ENCODE measurements at regions not wholly inside any gene's neighbourhood (a gene's known extent, or its start where the extent isn't known, plus 50 kb on each side); places are given as distances from the start of the nearest gene placed in this dataset.

DNA sequence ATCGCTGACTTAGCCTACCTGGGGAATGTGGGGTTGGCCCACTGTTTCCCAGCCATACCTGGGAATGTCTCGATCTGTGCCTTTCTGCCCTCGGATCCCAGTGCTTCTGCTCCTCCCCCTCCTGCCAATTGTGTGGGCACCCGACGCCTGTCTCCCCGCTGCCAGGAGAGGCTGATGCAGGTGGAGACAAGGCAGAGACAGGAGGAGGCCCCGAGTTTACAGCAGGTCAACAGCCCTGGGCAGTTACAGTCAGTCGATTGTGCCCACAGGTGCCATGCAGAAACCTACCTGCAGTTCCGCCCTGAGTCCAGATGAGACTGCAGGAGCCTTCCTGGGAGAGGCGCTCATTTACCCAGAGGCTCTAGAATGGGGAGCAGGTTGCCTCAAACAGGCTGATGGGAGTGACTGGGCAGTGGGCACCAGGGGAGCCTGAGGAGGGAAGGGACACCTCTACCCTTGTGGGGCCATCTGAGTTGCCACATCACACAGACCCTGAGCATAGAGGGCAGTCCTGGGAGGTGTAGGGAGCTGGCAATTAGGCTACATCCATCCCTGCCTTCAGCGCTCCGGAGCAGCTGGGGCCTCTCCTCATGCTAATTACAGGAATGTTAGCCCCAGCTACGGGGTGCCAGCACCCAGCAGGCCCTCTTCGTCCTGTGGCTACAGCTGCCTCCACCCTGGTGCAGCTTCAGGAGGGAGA, 300.1 kb downstream of the NDUFA10 start:
- no peak overlapping the region for H3K27ac ChIP-seq
- no peak overlapping the region for H3K4me3 ChIP-seq
- no peaks in the 10 kb centered on the region for H3K36me3 ChIP-seq
- no peaks in the 10 kb centered on the region for H3K9me3 ChIP-seq (replicated peaks in 1 of 11)
- H3K4me1 ChIP-seq = no peaks in the 10 kb centered on the region
- no peaks in the 10 kb centered on the region for H4K20me1 ChIP-seq
- TF ChIP-seq Cebpa-rat (IDR thresholded peaks at IDR 0.05) = no peak
- no peak overlapping the region for H3K9ac ChIP-seq
- no peaks in the 10 kb centered on the region for H3K27me3 ChIP-seq
- no peak overlapping the region for H3K4me2 ChIP-seq

DNA sequence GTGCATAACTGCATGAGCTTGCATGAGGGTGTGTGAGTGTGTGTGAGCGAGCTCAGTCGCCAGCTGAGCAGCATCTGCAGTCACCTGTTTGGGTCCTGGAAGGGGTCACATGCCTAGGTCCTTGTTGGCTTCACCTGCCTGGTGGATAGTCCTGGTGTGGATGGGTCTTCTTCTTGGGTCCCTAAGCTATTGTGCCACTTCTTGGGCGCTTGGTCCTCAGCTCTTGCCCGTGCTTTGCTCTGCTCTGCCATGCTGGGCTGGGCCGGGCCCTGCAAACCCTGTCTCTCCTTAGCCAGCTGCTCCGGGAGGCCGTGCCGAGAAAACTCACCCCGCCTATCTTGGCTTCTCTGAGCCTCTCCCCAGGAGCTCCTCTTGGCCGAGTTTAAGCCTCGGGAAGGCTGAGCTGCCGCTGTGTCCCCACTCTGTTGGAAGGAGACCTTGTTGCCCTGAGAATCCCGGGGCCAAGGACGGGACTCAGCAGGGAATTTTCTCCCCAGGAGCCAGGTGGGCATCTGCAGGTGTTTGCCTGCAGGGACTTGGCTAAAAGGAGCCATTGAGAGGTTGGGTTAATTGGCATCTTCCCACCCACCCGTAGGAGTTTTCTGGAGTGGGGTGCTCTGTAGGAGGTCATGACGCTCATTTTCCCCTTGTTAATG, 300.8 kb downstream of the NDUFA10 start:
- Histone ChIP-seq H4K20me1 (no peaks in the 10 kb centered on the region), H3K36me3 (no peaks in the 10 kb centered on the region), H3K9ac (no peak overlapping the region), H3K27ac (no peak overlapping the region), H3K9me3 (replicated peaks in 1 of 11) (no peaks in the 10 kb centered on the region), H3K4me1 (no peaks in the 10 kb centered on the region), H3K4me2 (no peak overlapping the region), H3K27me3 (no peaks in the 10 kb centered on the region), H3K4me3 (no peak overlapping the region)
- no peak for TF ChIP-seq Cebpa-rat (IDR thresholded peaks at IDR 0.05)

DNA sequence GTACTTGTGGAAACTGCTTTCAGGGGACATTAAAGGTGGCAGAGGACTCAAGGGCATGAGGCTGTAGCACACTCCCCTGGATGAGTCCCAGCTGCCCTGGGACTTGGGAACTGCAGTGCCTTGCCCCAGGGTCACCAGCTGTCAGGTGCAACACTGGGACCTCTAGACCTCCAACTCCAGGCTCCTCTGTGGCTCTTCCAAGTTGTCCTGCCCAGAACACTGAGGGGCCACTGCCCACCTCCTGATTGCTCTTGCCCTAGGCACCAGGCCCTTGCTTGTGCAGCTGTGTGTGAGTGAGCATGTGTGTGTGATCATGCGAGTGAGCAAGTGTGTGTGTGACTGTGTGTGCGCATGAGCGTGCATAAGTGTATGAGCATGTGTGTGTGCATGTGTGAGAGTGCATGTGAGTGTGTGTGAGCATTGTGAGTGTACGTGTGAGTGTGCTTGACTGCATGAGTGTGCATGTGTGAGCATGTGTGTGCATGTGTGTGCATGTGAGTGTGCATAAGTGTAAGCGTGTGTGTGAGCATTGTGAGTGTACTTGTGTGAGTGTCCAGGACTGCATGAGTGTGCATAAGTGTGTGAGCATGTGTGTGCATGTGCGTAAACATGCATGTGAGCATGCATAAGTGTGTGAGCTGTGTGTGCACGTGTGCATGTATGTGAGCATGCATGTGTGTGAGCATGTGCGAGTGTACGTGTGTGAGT, 301.5 kb downstream of the NDUFA10 start:
- Histone ChIP-seq H3K36me3 (no peaks in the 10 kb centered on the region), H3K9ac (no peak overlapping the region), H3K9me3 (replicated peaks in 1 of 11) (no peaks in the 10 kb centered on the region), H3K4me1 (no peaks in the 10 kb centered on the region), H3K27me3 (no peaks in the 10 kb centered on the region), H3K4me2 (no peak overlapping the region), H3K27ac (no peak overlapping the region), H3K4me3 (no peak overlapping the region), H4K20me1 (no peaks in the 10 kb centered on the region)
- no peak for TF ChIP-seq Cebpa-rat (IDR thresholded peaks at IDR 0.05)

DNA sequence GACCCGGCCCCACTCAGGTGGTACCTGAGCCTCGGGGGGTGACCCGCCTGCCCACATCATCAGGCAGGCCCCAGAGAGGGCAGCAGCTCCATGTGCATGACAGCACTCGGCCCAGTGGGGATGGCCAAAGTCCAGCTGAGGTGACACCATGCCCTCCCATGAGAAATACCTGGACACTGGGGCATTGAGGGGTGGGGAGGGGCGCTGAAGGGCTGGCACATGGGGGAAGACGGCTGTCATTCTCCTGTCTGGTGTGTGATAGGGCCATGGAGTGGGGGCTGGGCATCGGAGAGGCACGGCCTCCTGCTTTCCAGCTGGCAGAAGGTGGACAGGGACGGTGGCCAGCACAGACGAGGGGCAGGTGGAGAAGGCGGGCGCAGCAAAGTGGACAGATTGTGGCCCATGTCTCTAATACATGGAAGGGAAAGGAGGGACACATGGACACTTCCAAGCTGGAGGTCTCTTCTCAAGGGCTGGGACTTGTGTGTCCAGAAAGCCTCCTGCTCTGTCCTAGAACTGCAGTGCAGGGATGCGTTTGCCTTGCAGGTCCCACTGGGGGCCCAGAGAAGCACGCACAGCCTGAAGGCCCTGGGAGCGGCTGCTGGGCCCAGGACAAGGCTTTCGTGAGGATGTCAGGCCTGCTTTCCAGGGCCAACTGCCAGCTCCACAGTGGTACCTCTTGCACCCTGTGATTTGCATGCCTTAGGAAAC, 302.2 kb downstream of the NDUFA10 start:
- Histone ChIP-seq H3K4me1 (no peaks in the 10 kb centered on the region), H3K27me3 (no peaks in the 10 kb centered on the region), H3K4me3 (no peak overlapping the region), H3K36me3 (no peaks in the 10 kb centered on the region), H3K4me2 (no peak overlapping the region), H3K9me3 (replicated peaks in 1 of 11) (no peaks in the 10 kb centered on the region), H3K9ac (no peak overlapping the region), H3K27ac (no peak overlapping the region), H4K20me1 (no peaks in the 10 kb centered on the region)
- no peak for TF ChIP-seq Cebpa-rat (IDR thresholded peaks at IDR 0.05)

DNA sequence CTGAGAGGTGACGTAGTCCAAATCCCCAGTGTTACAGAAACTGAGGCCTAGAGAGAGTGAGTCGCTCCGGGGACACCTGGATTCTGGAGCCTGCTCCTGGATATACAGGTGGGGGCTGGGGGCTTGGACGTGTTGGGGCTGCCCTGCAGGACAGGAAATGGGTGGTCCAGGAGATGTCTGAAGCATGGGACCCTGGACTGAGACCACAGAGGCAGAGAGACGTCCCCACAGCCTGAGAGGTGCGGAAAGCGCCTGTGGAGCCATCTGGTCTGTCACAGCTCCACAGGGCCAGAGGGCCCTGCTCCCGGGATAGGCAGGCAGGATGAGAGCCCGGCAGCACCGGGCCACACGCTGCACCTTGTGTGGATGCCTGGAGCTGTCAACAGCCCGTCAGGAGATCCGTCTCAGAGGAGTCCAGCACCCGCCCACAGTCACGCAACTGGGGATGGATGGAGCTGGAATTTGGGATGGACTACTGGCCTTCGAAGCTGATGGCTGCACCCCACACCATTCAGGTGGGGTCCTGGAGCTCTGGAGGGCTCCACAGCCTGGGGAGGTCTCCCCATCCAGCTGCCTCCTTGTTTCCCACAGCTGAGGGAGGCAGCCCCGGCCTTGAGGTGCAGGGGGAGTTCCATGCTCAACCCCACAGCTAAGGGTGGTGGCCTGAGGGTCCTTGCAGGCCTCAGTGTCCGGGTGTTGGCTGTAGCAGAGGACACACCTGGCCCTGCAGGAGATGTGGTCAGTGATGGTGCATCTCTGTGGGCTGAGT, 303.0 kb downstream of the NDUFA10 start:
- Histone ChIP-seq H3K27me3 (no peaks in the 10 kb centered on the region), H3K27ac (no peak overlapping the region), H3K4me3 (no peak overlapping the region), H3K4me2 (no peak overlapping the region), H3K36me3 (no peaks in the 10 kb centered on the region), H3K4me1 (peaks cover 0 to 2% (median 2%) of the 10 kb centered on the region in 10 experiments; a peak in 5 of 20 replicates), H3K9ac (no peak overlapping the region), H3K9me3 (replicated peaks in 1 of 11) (no peaks in the 10 kb centered on the region), H4K20me1 (no peaks in the 10 kb centered on the region)
- TF ChIP-seq Cebpa-rat (IDR thresholded peaks at IDR 0.05) = no peak

DNA sequence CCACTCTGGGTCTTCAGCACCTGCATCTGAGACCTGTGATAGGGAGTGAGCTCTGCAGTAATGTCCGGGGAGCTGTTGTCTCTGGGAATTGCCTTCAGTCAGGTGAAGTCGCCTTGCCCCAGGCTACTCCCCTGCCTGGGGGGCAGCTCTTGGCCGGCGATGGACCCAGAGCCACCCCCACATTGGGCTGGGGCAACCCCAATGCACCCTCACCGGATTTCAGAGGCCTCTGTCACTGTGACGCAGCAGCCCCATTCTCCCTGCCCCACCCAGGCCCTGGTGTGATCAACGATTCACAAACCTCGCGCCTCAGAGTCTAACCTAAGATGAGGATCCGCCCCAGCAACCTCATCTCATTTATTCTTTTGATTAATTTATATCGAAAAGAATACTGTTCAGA, 303.6 kb downstream of the NDUFA10 start:
- H3K36me3 ChIP-seq = no peaks in the 10 kb centered on the region
- no peak overlapping the region for H3K4me3 ChIP-seq
- no peak overlapping the region for H3K27ac ChIP-seq
- no peak overlapping the region for H3K4me2 ChIP-seq
- TF ChIP-seq Cebpa-rat (IDR thresholded peaks at IDR 0.05) = no peak
- H3K27me3 ChIP-seq = no peaks in the 10 kb centered on the region
- no peaks in the 10 kb centered on the region for H3K9me3 ChIP-seq (replicated peaks in 1 of 11)
- no peaks in the 10 kb centered on the region for H4K20me1 ChIP-seq
- H3K4me1 ChIP-seq = peaks cover 0 to 9% (median 8%) of the 10 kb centered on the region in 10 experiments; a peak in 7 of 20 replicates
- no peak overlapping the region for H3K9ac ChIP-seq

DNA sequence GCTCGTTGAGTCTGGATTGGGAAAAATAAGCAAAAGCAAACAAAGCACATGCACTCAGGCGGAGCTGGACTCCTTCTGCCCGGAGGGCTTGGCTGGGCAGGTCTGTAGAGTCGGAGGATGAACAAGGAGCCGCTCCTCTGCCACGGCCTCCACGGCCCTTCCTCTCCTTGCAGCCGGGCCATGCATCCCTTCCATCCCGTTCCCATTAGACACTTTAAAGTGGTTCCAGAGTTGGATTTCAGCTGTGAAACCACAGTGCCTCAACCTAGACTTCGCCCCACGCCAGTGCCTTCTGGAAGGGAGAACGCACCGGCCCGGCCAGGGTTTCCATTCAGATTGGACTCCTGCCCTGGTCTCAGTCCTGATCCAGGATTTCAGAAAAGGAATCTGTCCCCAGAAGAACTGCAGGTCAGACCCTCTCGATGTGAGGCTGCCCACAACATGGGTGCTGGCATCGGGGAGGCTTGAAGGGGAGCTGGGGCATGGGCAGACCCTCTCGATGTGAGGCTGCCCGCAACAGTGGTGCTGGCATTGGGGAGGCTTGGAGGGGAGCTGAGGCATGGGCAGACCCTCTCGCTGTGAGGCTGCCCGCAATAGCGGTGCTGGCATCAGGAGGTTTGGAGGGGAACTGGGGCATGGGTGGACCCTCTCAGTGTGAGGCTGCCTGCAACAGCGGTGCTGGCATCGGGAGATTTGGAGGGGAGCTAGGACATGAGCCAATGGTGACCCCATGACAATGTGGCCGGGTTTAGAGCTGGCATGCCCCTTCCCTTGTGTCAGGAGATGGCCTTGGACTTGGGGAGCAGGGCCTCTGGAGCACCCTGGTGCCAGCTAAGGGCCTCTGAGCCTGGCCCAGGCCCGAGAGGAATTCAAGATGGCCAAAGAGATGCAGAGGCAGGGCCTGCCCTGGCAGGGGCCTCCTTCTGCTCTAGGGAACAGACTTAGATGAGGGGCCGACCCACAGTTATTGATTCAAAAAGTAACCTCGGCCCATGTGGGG, 304.5 kb downstream of the NDUFA10 start:
- H3K4me3 ChIP-seq = no peak overlapping the region
- H3K27me3 ChIP-seq = no peaks in the 10 kb centered on the region
- H3K27ac ChIP-seq = no peak overlapping the region
- H3K9me3 ChIP-seq (replicated peaks in 1 of 11) = peaks cover 0 to under 1% (median 0%) of the 10 kb centered on the region in 11 experiments; a peak in 1 of 22 replicates
- no peaks in the 10 kb centered on the region for H4K20me1 ChIP-seq
- no peak overlapping the region for H3K9ac ChIP-seq
- TF ChIP-seq Cebpa-rat (IDR thresholded peaks at IDR 0.05) = no peak
- H3K36me3 ChIP-seq = no peaks in the 10 kb centered on the region
- peaks cover 0 to 9% (median 8%) of the 10 kb centered on the region in 10 experiments; a peak in 7 of 20 replicates for H3K4me1 ChIP-seq
- H3K4me2 ChIP-seq = no peak overlapping the region
